SK-N-SH treated with all-trans-retinoic acid at 6 μM for 48 hours (cell line): ENCODE measurements at regions not wholly inside any gene's neighbourhood (a gene's known extent, or its start where the extent isn't known, plus 50 kb on each side); places are given as distances from the start of the nearest gene placed in this dataset.

Experiments used
- ATAC-seq: fragments of 200-7000 bp; cut with Tn5 transposase; 3 replicates; pipeline ENCODE4 v1.9.1; 2020; ENCODE audit warnings: mild to moderate bottlenecking, moderate library complexity
- ARNTL ChIP-seq: fragments of 450-650 bp; formaldehyde crosslinking; IDR thresholded peaks from 2 replicates; pipeline ENCODE4 v1.5.0; 2020; ENCODE audit warnings: low read depth, mild to moderate bottlenecking, moderate library complexity, borderline replicate concordance
- BACH2 ChIP-seq: fragments of 250-450 bp; sonication (Bioruptor Pico); IDR thresholded peaks from 2 replicates; pipeline ENCODE4 v1.9.0; 2021; ENCODE audit warnings: mild to moderate bottlenecking, borderline replicate concordance
- CSDC2 ChIP-seq: fragments of 250-450 bp; sonication (Bioruptor Pico); IDR thresholded peaks from 2 replicates; pipeline ENCODE4 v1.5.0; 2020; ENCODE audit warnings: mild to moderate bottlenecking, moderate library complexity
- CSRNP3 ChIP-seq: fragments of 250-450 bp; sonication (Bioruptor Pico); IDR thresholded peaks from 2 replicates; pipeline ENCODE4 v1.5.1; 2021; ENCODE audit warnings: mild to moderate bottlenecking, moderate library complexity
- ESRRG ChIP-seq: fragments of 250-450 bp; sonication (Bioruptor Pico); IDR thresholded peaks from 2 replicates; pipeline ENCODE4 v1.6.1; 2021; ENCODE audit warnings: mild to moderate bottlenecking
- GLIS3 ChIP-seq: fragments of 250-450 bp; sonication (Bioruptor Pico); IDR thresholded peaks from 2 replicates; pipeline ENCODE4 v1.5.0; 2020; ENCODE audit warnings: mild to moderate bottlenecking, moderate library complexity
- ISL1 ChIP-seq: fragments of 250-450 bp; sonication (Bioruptor Pico); IDR thresholded peaks from 2 replicates; pipeline ENCODE4 v2.1.2; 2022; ENCODE audit warnings: mild to moderate bottlenecking, moderate library complexity
- OSR1 ChIP-seq: fragments of 250-450 bp; sonication (Bioruptor Pico); IDR thresholded peaks from 2 replicates; pipeline ENCODE4 v1.8.0; 2022; ENCODE audit warnings: moderate library complexity, mild to moderate bottlenecking, inconsistent platforms
- POU6F1 ChIP-seq: fragments of 250-450 bp; sonication (Bioruptor Pico); IDR thresholded peaks from 2 replicates; pipeline ENCODE4 v1.8.0; 2021; ENCODE audit warnings: low read depth, mild to moderate bottlenecking, moderate library complexity, borderline replicate concordance
- PPARA ChIP-seq: fragments of 250-450 bp; sonication (Bioruptor Pico); IDR thresholded peaks from 2 replicates; pipeline ENCODE4 v1.5.0; 2020; ENCODE audit warnings: mild to moderate bottlenecking, borderline replicate concordance
- RARB ChIP-seq: fragments of 250-450 bp; sonication (Bioruptor Pico); IDR thresholded peaks from 2 replicates; pipeline ENCODE4 v1.8.0; 2021; ENCODE audit warnings: mild to moderate bottlenecking, moderate library complexity
- SNAI2 ChIP-seq: fragments of 250-450 bp; sonication (Bioruptor Pico); IDR thresholded peaks from 2 replicates; pipeline ENCODE4 v1.5.0; 2020; ENCODE audit warnings: mild to moderate bottlenecking, moderate library complexity
- TCF4 ChIP-seq: fragments of 250-450 bp; sonication (Bioruptor Pico); IDR thresholded peaks from 2 replicates; pipeline ENCODE4 v1.8.0; 2021; ENCODE audit warnings: mild to moderate bottlenecking, moderate library complexity, borderline replicate concordance
- TSHZ2 ChIP-seq: fragments of 250-450 bp; sonication (Bioruptor Pico); IDR thresholded peaks from 2 replicates; pipeline ENCODE4 v1.5.0; 2020; ENCODE audit warnings: mild to moderate bottlenecking, moderate library complexity
- ZC3H10 ChIP-seq: fragments of 250-450 bp; sonication (Bioruptor Pico); IDR thresholded peaks from 2 replicates; pipeline ENCODE4 v1.5.1; 2021; ENCODE audit warnings: mild to moderate bottlenecking, moderate library complexity
- ZFP30 ChIP-seq: fragments of 450-650 bp; formaldehyde crosslinking; IDR thresholded peaks from 2 replicates; pipeline ENCODE4 v1.5.0; 2022; ENCODE audit warnings: mild to moderate bottlenecking, moderate library complexity
- ZNF565 ChIP-seq: fragments of 450-650 bp; formaldehyde crosslinking; conservative IDR thresholded peaks from 2 replicates; pipeline ENCODE4 v1.5.0; 2020; ENCODE audit warnings: low read depth, mild to moderate bottlenecking, moderate library complexity
- ZNF70 ChIP-seq: fragments of 450-650 bp; formaldehyde crosslinking; IDR thresholded peaks from 2 replicates; pipeline ENCODE4 v1.5.0; 2020; ENCODE audit warnings: mild to moderate bottlenecking, moderate library complexity
- ZNF8 ChIP-seq: fragments of 450-650 bp; formaldehyde crosslinking; IDR thresholded peaks from 2 replicates; pipeline ENCODE4 v1.5.0; 2020; ENCODE audit warnings: mild to moderate bottlenecking, moderate library complexity
- TF ChIP-seq, protein P1 (sequence below): fragments of 250-450 bp; sonication (Bioruptor Pico); IDR thresholded peaks from 2 replicates; pipeline ENCODE4 v1.5.1; 2020; ENCODE audit warnings: low read depth, mild to moderate bottlenecking, moderate library complexity
- TF ChIP-seq, protein P2 (sequence below): fragments of 250-450 bp; sonication (Bioruptor Pico); IDR thresholded peaks from 2 replicates; pipeline ENCODE4 v1.8.0; 2020; ENCODE audit warnings: mild to moderate bottlenecking, moderate library complexity, borderline replicate concordance

DNA sequence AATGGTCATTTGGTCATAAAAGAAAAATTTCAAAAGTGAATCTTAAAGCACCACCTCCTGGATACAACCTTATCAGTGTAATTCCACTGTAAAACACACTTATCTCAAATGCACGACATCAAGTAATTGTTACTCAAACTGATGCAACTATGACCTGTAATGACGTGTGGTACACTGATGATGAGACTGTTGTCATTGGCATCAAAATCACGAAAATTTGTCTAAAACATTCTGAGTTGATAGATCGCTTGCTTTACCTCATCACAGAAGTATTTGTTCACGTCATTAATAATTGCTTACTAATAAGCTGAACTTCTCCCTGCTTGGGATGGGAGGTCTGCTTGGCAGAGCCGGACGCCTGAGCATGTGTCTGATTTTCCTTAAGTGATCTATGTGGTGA lies 221.8 kb upstream of the KLF6 start:
- no peak for ATAC-seq
- TF ChIP-seq ISL1 (CRISPR knock-in tag): no peak
- no peak for TF ChIP-seq RARB (CRISPR knock-in tag)
- no peak for TF ChIP-seq SNAI2
- TF ChIP-seq ZC3H10 (CRISPR knock-in tag): no peak
- TF ChIP-seq TSHZ2 (CRISPR knock-in tag): no peak
- no peak for TF ChIP-seq POU6F1 (CRISPR knock-in tag)
- TF ChIP-seq ZFP30 (CRISPR knock-in tag): no peak
- TF ChIP-seq, protein P1, sequence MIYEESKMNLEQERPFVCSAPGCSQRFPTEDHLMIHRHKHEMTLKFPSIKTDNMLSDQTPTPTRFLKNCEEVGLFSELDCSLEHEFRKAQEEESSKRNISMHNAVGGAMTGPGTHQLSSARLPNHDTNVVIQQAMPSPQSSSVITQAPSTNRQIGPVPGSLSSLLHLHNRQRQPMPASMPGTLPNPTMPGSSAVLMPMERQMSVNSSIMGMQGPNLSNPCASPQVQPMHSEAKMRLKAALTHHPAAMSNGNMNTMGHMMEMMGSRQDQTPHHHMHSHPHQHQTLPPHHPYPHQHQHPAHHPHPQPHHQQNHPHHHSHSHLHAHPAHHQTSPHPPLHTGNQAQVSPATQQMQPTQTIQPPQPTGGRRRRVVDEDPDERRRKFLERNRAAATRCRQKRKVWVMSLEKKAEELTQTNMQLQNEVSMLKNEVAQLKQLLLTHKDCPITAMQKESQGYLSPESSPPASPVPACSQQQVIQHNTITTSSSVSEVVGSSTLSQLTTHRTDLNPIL (CRISPR knock-in tag): no peak
- TF ChIP-seq PPARA: no peak
- TF ChIP-seq TCF4 (CRISPR knock-in tag): no peak
- TF ChIP-seq BACH2 (CRISPR knock-in tag): no peak
- TF ChIP-seq ZNF70 (CRISPR knock-in tag): no peak
- TF ChIP-seq ARNTL: no peak
- no peak for TF ChIP-seq OSR1 (CRISPR knock-in tag)
- TF ChIP-seq ESRRG: no peak
- TF ChIP-seq CSDC2 (CRISPR knock-in tag): no peak
- TF ChIP-seq ZNF8 (CRISPR knock-in tag): no peak
- TF ChIP-seq, protein P2, sequence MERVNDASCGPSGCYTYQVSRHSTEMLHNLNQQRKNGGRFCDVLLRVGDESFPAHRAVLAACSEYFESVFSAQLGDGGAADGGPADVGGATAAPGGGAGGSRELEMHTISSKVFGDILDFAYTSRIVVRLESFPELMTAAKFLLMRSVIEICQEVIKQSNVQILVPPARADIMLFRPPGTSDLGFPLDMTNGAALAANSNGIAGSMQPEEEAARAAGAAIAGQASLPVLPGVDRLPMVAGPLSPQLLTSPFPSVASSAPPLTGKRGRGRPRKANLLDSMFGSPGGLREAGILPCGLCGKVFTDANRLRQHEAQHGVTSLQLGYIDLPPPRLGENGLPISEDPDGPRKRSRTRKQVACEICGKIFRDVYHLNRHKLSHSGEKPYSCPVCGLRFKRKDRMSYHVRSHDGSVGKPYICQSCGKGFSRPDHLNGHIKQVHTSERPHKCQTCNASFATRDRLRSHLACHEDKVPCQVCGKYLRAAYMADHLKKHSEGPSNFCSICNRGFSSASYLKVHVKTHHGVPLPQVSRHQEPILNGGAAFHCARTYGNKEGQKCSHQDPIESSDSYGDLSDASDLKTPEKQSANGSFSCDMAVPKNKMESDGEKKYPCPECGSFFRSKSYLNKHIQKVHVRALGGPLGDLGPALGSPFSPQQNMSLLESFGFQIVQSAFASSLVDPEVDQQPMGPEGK (CRISPR knock-in tag): no peak
- TF ChIP-seq GLIS3: no peak

DNA sequence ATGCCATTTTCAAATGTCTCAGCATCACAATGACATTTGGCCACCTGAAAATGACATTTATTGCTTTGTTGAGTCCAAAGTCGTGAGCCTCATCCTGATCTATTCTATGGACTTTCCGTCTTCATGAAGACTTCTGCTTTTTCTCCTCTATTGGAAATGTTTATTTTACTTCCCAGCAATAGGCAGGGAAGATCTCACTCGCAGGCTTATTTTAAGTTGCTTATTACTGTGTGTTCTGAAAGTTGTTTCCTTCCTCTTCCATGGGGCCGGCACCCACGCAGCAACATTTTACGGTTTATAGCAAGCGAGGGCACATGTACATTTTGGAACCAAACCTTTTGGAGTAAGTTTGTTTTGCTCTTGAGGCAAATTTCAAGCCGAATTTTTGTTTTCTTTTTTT lies 221.0 kb upstream of the KLF6 start:
- ATAC-seq: no peak
- no peak for TF ChIP-seq ZNF565 (CRISPR knock-in tag)
- TF ChIP-seq, protein P2 (CRISPR knock-in tag): no peak
- TF ChIP-seq ARNTL: no peak
- TF ChIP-seq ZNF70 (CRISPR knock-in tag): no peak
- no peak for TF ChIP-seq OSR1 (CRISPR knock-in tag)
- TF ChIP-seq TCF4 (CRISPR knock-in tag): no peak
- TF ChIP-seq CSRNP3 (CRISPR knock-in tag): no peak
- TF ChIP-seq ZC3H10 (CRISPR knock-in tag): no peak
- no peak for TF ChIP-seq ISL1 (CRISPR knock-in tag)
- TF ChIP-seq, protein P1 (CRISPR knock-in tag): no peak
- no peak for TF ChIP-seq BACH2 (CRISPR knock-in tag)
- no peak for TF ChIP-seq SNAI2
